Endodermal cell (in vitro differentiated cells): ENCODE measurements at regions not wholly inside any gene's neighbourhood (a gene's known extent, or its start where the extent isn't known, plus 50 kb on each side); places are given as distances from the start of the nearest gene placed in this dataset.

ENCODE experiments used
- DNase-seq: peaks from one replicate; pipeline ENCODE4 v3.0.0-alpha.2; 2017
- H3K27ac ChIP-seq: 2 replicates; pipeline ENCODE4 v1.5.1; 2013; ENCODE audit warnings: mild to moderate bottlenecking, low read depth, low read length, moderate library complexity
- H3K27me3 ChIP-seq: 2 replicates; pipeline ENCODE4 v1.6.1; 2013; ENCODE audit warnings: mild to moderate bottlenecking, low read length, moderate library complexity; ENCODE audit not compliant: insufficient read depth, control insufficient read depth, poor library complexity, severe bottlenecking
- H3K36me3 ChIP-seq: 2 replicates; pipeline ENCODE4 v1.7.0; 2013; ENCODE audit warnings: mild to moderate bottlenecking, low read length, moderate library complexity; ENCODE audit not compliant: control insufficient read depth, insufficient read depth
- H3K4me1 ChIP-seq: one replicate; pipeline ENCODE4 v1.7.0; 2013; ENCODE audit warnings: low read length; ENCODE audit not compliant: control insufficient read depth, insufficient read depth
- H3K4me3 ChIP-seq: 2 replicates; pipeline ENCODE4 v1.5.1; 2013; ENCODE audit warnings: mild to moderate bottlenecking, low read length, moderate library complexity
- H3K9ac ChIP-seq: 2 replicates; pipeline ENCODE4 v1.6.1; 2013; ENCODE audit warnings: mild to moderate bottlenecking, low read length, moderate library complexity; ENCODE audit not compliant: poor library complexity, severe bottlenecking; ENCODE audit errors: extremely low read depth
- H3K9me3 ChIP-seq: 2 replicates; pipeline ENCODE4 v1.6.1; 2013; ENCODE audit warnings: mild to moderate bottlenecking, low read length, moderate library complexity; ENCODE audit not compliant: control insufficient read depth
- H3K27ac Mint-ChIP-seq: 2 replicates; pipeline ENCODE4 v1.8.0; 2020; ENCODE audit warnings: mixed read lengths
- H3K27me3 Mint-ChIP-seq: 2 replicates; pipeline ENCODE4 v1.8.0; 2021; ENCODE audit warnings: mild to moderate bottlenecking, mixed read lengths; ENCODE audit not compliant: insufficient read depth
- H3K36me3 Mint-ChIP-seq: 2 replicates; pipeline ENCODE4 v1.8.0; 2020; ENCODE audit warnings: low read depth, mixed read lengths
- H3K4me1 Mint-ChIP-seq: 2 replicates; pipeline ENCODE4 v1.8.0; 2020; ENCODE audit warnings: mixed read lengths
- H3K4me3 Mint-ChIP-seq: 2 replicates; pipeline ENCODE4 v1.8.0; 2020; ENCODE audit warnings: mild to moderate bottlenecking, moderate library complexity, mixed read lengths
- H3K9me3 Mint-ChIP-seq: 2 replicates; pipeline ENCODE4 v1.8.0; 2020; ENCODE audit warnings: mild to moderate bottlenecking, mixed read lengths
- WGBS, 2 experiments: methylation state at CpG; one replicate each; pipeline versions ENCODE4 v1.1.5 to v1.1.7; 2013; ENCODE audit warnings: missing lambda C conversion rate in 2 of 2, mixed read lengths in 1 of 2; ENCODE audit not compliant: insufficient coverage in 1 of 2, insufficient read length in 1 of 2; 5-methylcytosine and 5-hydroxymethylcytosine counted together
- TF ChIP-seq, protein P1 (sequence below): fragments of 200-600 bp; sonication (generic); conservative IDR thresholded peaks from 2 replicates; pipeline ENCODE4 v1.5.0; 2021; ENCODE audit warnings: antibody characterized with exemption, mild to moderate bottlenecking

DNA sequence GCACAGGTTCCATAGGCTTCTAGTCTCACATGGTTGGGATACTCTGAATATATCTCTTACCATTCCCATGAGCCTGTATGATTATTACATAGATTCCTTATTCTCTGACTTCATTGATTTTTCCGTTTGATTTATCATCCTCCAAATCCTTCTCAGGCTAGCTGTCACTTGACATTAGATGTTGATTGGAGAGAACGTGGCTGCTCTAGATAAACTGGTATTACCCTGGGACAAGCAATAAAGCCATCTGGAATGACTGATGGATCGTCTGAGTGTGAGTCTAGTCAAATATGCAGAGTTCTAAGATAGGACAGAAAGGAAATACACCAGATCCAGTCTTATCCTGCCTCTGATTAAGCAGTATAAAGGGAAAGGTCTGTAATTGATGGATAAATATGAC, 325.6 kb upstream of the EPHA4 start:
- Histone ChIP-seq H3K4me1 (peaks cover 10% of the 10 kb centered on the region), H3K27me3 (no peaks in the 10 kb centered on the region), H3K4me3 (no peak overlapping the region), H3K9me3 (peaks cover 7% of the 10 kb centered on the region), H3K9ac (no peak overlapping the region), H3K36me3 (no peaks in the 10 kb centered on the region), H3K27ac (no peak overlapping the region)
- no peak for DNase-seq
- TF ChIP-seq, protein P1, sequence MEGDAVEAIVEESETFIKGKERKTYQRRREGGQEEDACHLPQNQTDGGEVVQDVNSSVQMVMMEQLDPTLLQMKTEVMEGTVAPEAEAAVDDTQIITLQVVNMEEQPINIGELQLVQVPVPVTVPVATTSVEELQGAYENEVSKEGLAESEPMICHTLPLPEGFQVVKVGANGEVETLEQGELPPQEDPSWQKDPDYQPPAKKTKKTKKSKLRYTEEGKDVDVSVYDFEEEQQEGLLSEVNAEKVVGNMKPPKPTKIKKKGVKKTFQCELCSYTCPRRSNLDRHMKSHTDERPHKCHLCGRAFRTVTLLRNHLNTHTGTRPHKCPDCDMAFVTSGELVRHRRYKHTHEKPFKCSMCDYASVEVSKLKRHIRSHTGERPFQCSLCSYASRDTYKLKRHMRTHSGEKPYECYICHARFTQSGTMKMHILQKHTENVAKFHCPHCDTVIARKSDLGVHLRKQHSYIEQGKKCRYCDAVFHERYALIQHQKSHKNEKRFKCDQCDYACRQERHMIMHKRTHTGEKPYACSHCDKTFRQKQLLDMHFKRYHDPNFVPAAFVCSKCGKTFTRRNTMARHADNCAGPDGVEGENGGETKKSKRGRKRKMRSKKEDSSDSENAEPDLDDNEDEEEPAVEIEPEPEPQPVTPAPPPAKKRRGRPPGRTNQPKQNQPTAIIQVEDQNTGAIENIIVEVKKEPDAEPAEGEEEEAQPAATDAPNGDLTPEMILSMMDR, result no peak
- Mint-ChIP-seq H3K9me3 (peaks cover 5% of the 10 kb centered on the region), H3K27me3 (peaks cover 2% of the 10 kb centered on the region), H3K4me1 (peaks cover 24% of the 10 kb centered on the region), H3K36me3 (no peaks in the 10 kb centered on the region), H3K27ac (no peak overlapping the region), H3K4me3 (no peak overlapping the region)
- 90 to 91% methylated on average over 3 of the region's 3 CpGs for WGBS, 2 experiments

DNA sequence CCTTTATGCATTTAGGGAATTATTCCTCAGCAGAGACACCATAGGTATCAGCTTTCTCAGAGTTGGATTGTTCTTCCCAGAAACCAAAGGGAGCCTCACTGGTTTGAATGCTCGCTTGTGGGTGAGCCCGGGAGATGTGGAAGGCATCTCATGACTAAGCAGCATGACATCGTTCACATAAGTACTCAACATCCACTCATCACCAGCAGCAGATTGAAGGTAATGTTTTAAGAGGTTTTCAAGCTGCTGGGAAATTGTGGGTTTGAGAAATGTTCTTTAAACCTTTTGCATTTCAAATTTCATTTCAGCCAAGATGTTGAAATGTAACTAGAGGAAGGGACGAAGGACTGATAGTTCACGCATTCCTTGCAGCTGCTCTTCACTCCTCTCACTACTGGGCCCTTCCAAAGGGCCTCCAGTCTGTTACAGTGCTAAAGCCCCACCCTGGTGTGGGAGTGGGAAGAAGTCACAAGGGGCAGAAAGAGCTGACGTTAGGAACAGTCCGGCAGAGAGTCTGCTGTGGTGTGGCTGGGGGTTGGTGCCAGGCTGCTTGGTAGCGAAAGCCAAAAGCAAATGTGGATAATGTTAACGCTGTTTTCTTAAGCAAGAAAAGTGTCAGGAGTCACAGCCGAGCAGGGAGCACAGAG, 324.5 kb upstream of the EPHA4 start:
- no peaks in the 10 kb centered on the region for H3K36me3 Mint-ChIP-seq
- TF ChIP-seq, protein P1, result no peak
- peaks cover 24% of the 10 kb centered on the region for H3K4me1 Mint-ChIP-seq
- no peak overlapping the region for H3K9ac ChIP-seq
- no peak overlapping the region for H3K27ac ChIP-seq
- H3K9me3 Mint-ChIP-seq, result peaks cover 9% of the 10 kb centered on the region
- WGBS, 2 experiments, result 90 to 91% methylated on average over 5 to 9 of the region's 10 CpGs
- no peak overlapping the region for H3K4me3 Mint-ChIP-seq
- no peak overlapping the region for H3K27ac Mint-ChIP-seq
- peak; percentile 50 for DNase-seq
- H3K27me3 Mint-ChIP-seq, result peaks cover 2% of the 10 kb centered on the region
- peaks cover 10% of the 10 kb centered on the region for H3K4me1 ChIP-seq
- H3K9me3 ChIP-seq, result no peaks in the 10 kb centered on the region
- H3K36me3 ChIP-seq, result no peaks in the 10 kb centered on the region
- H3K4me3 ChIP-seq, result no peak overlapping the region
- no peaks in the 10 kb centered on the region for H3K27me3 ChIP-seq

DNA sequence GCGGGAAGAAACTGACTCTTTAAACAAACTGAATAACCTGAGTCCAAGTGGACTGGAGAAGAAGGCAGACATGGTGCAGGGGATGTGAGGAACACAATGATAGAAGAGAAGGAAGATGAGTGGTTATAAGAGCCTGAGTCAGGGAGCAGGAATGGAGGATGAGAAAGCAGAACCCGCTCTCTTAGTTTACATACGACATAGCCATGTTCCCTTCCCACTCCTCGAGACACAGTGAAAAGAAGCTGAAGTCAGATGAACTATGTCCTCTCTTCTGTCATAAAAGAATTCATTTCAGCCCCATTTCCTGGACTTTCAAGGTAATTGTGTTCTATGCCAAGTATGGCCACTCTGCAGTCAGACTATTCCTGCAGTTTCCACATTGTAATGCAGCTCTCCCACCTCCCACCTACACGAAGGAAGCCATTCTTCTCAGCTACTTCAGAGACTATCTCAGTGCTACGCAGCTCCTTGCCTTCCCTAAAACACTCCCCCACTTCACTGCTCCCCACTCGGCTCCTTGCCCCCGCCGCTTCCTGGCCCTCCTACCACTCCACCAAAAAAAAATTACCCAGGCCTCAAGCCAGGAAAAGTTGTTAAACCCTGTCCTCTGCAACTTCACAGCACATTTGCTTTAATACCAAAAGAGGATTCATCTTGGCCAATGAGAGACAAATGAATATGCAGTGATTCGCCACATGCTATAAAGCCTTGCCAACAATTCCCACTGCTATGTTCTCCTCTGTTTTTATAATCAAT, 323.4 kb upstream of the EPHA4 start:
- no peaks in the 10 kb centered on the region for H3K27me3 ChIP-seq
- peaks cover 6% of the 10 kb centered on the region for H3K9me3 ChIP-seq
- H3K4me1 ChIP-seq, result peaks cover 10% of the 10 kb centered on the region
- Mint-ChIP-seq H3K27me3 (peaks cover 2% of the 10 kb centered on the region), H3K9me3 (peaks cover 17% of the 10 kb centered on the region), H3K27ac (no peak overlapping the region), H3K4me3 (no peak overlapping the region), H3K4me1 (peaks cover 24% of the 10 kb centered on the region), H3K36me3 (no peaks in the 10 kb centered on the region)
- H3K36me3 ChIP-seq, result no peaks in the 10 kb centered on the region
- DNase-seq, result no peak
- no peak overlapping the region for H3K4me3 ChIP-seq
- no peak overlapping the region for H3K9ac ChIP-seq
- 84 to 92% methylated on average over 7 to 10 of the region's 10 CpGs for WGBS, 2 experiments
- no peak overlapping the region for H3K27ac ChIP-seq
- TF ChIP-seq, protein P1, result no peak
